Mesothelial cell of epicardium (in vitro differentiated cells): ENCODE measurements at regions not wholly inside any gene's neighbourhood (a gene's known extent, or its start where the extent isn't known, plus 50 kb on each side); places are given as distances from the start of the nearest gene placed in this dataset.

Experiments
- DNase-seq, 2 experiments: peaks; one replicate each; pipeline ENCODE4 v3.0.0; 2021; ENCODE audit warnings: low spot score in 2 of 2; ENCODE audit not compliant: unreplicated experiment in 2 of 2
- H3K27ac Mint-ChIP-seq: 2 replicates; pipeline ENCODE4 v1.8.0; 2021; ENCODE audit warnings: mixed read lengths
- H3K27me3 Mint-ChIP-seq: 2 replicates; pipeline ENCODE4 v1.8.0; 2021; ENCODE audit warnings: low read depth, mixed read lengths
- H3K36me3 Mint-ChIP-seq: 2 replicates; pipeline ENCODE4 v1.8.0; 2021; ENCODE audit warnings: mixed read lengths
- H3K4me1 Mint-ChIP-seq: 2 replicates; pipeline ENCODE4 v1.8.0; 2021; ENCODE audit warnings: mixed read lengths
- H3K4me3 Mint-ChIP-seq: 2 replicates; pipeline ENCODE4 v1.8.0; 2021; ENCODE audit warnings: mild to moderate bottlenecking, moderate library complexity, mixed read lengths
- H3K9me3 Mint-ChIP-seq: 2 replicates; pipeline ENCODE4 v1.8.0; 2021; ENCODE audit warnings: mixed read lengths
- TF ChIP-seq, protein P1 (sequence below): fragments of 200-600 bp; sonication (generic); IDR thresholded peaks from one replicate; pipeline ENCODE4 v1.5.0; 2021; ENCODE audit warnings: antibody characterized with exemption; ENCODE audit not compliant: unreplicated experiment

DNA sequence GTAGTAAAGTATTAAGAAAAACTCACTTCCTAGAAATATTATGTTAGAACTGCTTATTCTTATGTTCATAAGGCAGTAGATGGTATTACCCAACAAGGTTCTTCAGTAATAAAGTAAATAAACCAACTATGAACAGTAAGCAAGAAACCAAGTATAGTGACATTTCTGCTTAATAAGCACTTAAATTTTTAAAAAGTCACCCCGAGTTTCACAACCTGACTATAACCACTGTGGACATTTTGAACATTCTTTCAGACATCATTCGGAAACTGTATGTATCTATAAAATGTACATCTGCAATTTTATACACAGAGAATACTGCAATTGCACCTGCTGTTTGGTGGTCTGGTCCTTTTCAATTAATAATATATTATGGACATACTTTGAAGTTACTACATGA, 1073.6 kb downstream of the XPNPEP1 start:
- Mint-ChIP-seq H3K36me3 (no peaks in the 10 kb centered on the region), H3K27me3 (no peaks in the 10 kb centered on the region), H3K4me1 (peaks cover 14% of the 10 kb centered on the region), H3K9me3 (peaks cover 8% of the 10 kb centered on the region), H3K4me3 (no peak overlapping the region), H3K27ac (no peak overlapping the region)
- TF ChIP-seq, protein P1, sequence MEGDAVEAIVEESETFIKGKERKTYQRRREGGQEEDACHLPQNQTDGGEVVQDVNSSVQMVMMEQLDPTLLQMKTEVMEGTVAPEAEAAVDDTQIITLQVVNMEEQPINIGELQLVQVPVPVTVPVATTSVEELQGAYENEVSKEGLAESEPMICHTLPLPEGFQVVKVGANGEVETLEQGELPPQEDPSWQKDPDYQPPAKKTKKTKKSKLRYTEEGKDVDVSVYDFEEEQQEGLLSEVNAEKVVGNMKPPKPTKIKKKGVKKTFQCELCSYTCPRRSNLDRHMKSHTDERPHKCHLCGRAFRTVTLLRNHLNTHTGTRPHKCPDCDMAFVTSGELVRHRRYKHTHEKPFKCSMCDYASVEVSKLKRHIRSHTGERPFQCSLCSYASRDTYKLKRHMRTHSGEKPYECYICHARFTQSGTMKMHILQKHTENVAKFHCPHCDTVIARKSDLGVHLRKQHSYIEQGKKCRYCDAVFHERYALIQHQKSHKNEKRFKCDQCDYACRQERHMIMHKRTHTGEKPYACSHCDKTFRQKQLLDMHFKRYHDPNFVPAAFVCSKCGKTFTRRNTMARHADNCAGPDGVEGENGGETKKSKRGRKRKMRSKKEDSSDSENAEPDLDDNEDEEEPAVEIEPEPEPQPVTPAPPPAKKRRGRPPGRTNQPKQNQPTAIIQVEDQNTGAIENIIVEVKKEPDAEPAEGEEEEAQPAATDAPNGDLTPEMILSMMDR, result no peak
- no peak for DNase-seq

DNA sequence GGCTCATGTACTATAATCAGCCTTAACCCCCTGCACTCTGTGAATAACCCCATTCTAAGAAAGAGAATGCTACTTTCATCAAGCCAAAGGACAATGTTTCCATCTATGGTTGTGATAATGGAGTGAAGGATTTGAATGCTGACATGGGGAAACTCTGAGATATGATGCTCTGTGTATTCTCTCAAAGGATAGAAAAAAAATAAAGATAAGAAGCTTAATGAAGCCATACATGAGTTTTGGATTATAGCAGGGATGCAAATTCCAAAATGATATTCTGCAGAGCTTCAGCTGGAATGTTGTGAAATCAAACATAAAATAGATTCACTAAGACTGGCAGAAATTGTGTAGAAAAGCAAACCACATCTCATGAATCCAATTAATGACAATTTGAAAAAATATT, 1074.1 kb downstream of the XPNPEP1 start:
- Mint-ChIP-seq H3K27me3 (no peaks in the 10 kb centered on the region), H3K36me3 (no peaks in the 10 kb centered on the region), H3K27ac (no peak overlapping the region), H3K4me1 (peaks cover 10% of the 10 kb centered on the region), H3K9me3 (peaks cover 13% of the 10 kb centered on the region), H3K4me3 (no peak overlapping the region)
- TF ChIP-seq, protein P1, result no peak
- no peak for DNase-seq

DNA sequence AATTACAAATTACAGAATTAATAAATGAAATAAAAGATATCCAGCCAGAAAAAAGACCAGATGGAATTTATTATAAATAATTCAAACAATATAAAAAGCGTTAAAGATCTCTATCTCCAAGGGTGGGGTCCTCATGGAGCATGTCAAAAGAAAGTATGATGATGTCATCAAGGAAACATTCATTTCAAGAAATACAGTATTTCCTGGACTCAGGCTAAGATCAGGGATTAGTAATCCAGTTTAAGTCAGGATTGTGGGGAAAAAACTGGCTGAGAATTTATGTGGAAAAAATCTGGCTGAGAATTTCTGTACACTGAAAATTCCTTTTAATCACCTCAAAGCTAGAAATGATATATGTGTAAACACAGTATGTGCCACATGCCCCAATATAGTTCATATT, 1075.3 kb downstream of the XPNPEP1 start:
- H3K27me3 Mint-ChIP-seq, result no peaks in the 10 kb centered on the region
- TF ChIP-seq, protein P1, result no peak
- peaks cover 13% of the 10 kb centered on the region for H3K9me3 Mint-ChIP-seq
- H3K4me1 Mint-ChIP-seq, result peaks cover 2% of the 10 kb centered on the region
- no peak overlapping the region for H3K27ac Mint-ChIP-seq
- DNase-seq, result no peak
- H3K36me3 Mint-ChIP-seq, result no peaks in the 10 kb centered on the region
- H3K4me3 Mint-ChIP-seq, result no peak overlapping the region

DNA sequence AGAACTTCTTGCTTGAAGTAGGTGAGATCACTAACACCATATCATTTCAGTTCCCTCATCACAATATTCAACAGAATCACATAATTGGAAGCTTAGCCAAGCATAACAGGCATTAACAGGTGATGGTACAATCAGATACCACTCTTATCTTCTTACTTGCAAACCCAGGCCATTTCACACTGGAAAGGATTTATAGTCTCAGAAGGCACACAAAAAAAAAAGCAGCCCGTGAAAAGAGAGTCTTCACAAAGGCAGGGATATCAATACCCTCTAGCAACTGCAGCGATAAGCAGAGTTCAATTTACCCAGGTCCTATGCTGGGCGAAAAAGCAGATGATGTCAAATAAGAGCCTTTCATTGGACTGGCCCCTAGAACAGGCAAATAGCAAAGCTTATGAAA, 1082.4 kb downstream of the XPNPEP1 start:
- no peak overlapping the region for H3K27ac Mint-ChIP-seq
- no peaks in the 10 kb centered on the region for H3K36me3 Mint-ChIP-seq
- DNase-seq, result no peak
- H3K4me1 Mint-ChIP-seq, result peaks cover 32% of the 10 kb centered on the region
- no peak overlapping the region for H3K4me3 Mint-ChIP-seq
- H3K27me3 Mint-ChIP-seq, result peaks cover 1% of the 10 kb centered on the region
- TF ChIP-seq, protein P1, result no peak
- peaks cover 13% of the 10 kb centered on the region for H3K9me3 Mint-ChIP-seq

DNA sequence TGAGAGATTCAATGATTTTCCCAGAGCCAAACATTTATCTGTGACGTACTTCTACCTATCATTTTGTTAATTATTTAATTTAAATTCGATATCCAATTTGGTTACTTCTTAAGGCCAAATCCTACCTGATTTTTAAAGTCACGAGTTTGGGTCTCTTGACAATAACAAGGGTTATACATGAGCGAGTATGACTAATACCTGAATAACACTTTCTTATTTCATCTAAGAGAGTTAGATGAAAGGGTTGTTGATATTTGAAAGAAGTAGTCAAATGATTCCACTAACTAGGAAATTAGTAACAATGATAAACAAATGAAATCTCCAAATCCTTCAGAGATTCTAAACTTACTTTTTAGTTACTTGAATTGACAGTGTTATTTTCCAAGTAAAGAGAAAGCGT, 1086.9 kb downstream of the XPNPEP1 start:
- H3K27me3 Mint-ChIP-seq, result peaks cover 1% of the 10 kb centered on the region
- no peaks in the 10 kb centered on the region for H3K36me3 Mint-ChIP-seq
- peaks cover 6% of the 10 kb centered on the region for H3K9me3 Mint-ChIP-seq
- H3K4me3 Mint-ChIP-seq, result no peak overlapping the region
- H3K27ac Mint-ChIP-seq, result no peak overlapping the region
- no peak for DNase-seq
- H3K4me1 Mint-ChIP-seq, result peaks cover 32% of the 10 kb centered on the region
- TF ChIP-seq, protein P1, result no peak

DNA sequence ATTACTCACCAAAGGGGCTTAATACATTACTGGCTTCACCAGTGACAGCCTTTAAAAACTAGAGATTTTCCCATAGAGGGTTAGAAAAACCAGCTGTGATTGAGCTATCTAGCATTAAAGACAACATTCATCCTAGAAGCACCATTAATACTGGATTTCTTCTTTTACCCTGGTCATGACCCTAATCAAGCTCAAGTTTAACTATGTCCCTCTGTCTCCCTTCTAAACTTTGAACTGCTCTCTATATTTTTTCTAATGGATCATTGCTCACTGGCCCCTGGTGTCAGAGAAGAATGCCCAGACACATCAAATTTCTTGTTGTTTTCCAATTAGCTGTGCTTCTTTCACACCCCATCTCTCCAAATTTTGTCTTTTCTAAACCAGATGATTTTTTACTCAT, 1101.3 kb downstream of the XPNPEP1 start:
- no peaks in the 10 kb centered on the region for H3K27me3 Mint-ChIP-seq
- H3K27ac Mint-ChIP-seq, result peak overlapping the region; percentile 54
- TF ChIP-seq, protein P1, result no peak
- H3K4me1 Mint-ChIP-seq, result peaks cover 31% of the 10 kb centered on the region
- peaks cover 3% of the 10 kb centered on the region for H3K9me3 Mint-ChIP-seq
- H3K36me3 Mint-ChIP-seq, result no peaks in the 10 kb centered on the region
- no peak overlapping the region for H3K4me3 Mint-ChIP-seq
- no peak for DNase-seq
